NCI-H2171 treated with DMSO at 0.1 percent for 48 hours (cell line): ENCODE measurements at regions not wholly inside any gene's neighbourhood (a gene's known extent, or its start where the extent isn't known, plus 50 kb on each side); places are given as distances from the start of the nearest gene placed in this dataset.

ENCODE experiments used
- DNase-seq: peaks from one replicate; lab custom pipeline; 2025; lab: John Stamatoyannopoulos, UW

GRCh38 chr4:131046821-131047220, 1950.9 kb downstream of the C4orf33 start:
- DNase-seq = no peak

DNA sequence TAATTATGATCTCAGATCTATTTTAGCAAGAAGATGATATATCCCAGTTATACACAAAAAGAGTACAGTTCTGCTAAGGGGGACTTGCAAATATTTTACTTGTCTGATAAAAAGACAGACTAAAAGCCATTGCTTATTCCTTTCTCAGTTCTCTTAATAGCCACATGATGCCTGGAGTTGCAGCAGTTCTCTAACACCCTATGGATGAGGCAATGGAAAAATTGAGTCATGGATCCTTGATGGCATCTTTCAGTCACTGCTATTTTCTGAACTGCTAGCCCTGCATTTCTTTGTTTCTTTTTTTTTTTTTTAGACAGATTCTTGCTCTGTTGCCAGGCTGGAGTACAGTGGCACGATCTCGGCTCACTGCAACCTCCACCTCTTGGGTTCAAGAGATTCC, 1956.7 kb downstream of the C4orf33 start:
- DNase-seq = no peak

GRCh38 chr4:131054489-131055019, 1958.6 kb downstream of the C4orf33 start:
- no peak for DNase-seq

DNA sequence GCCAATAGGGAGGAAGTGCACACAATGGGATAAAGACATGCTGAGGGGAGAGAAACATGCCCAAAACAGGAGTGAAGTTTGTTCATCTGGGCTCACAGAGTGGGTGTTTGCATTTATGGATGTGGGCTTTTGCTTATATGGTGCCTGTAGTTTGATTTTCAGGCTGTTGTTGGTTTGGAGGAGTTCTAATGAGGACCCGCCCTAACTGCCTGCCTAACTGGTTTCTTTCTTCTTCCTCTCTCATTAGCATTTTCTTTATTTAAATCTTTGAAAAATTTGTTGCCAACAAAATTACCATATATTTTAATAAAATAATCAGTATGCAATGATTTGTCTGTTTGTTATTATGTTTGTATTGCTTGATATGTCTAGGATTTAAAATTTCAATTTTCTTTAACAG, 1965.8 kb downstream of the C4orf33 start:
- DNase-seq = no peak

DNA sequence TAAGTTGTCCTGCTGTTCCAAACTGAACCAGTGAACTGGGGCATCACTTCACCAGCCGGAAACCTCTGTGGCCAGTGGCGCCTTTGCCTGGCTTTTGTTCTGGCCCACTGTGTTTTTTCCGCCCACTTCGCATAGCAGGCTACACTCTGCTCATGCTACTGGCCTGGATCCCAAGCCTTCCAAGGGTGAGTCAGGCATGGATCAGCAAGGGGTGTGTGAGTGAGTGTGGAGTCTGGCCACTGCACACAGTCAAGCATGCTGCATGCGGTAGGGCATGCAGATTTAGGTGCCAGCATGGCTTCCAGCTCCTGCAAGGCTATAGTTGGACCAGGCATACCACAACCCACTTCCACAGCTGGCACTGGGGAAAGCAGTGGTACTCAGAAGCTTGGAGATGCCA, 1967.9 kb downstream of the C4orf33 start:
- no peak for DNase-seq

DNA sequence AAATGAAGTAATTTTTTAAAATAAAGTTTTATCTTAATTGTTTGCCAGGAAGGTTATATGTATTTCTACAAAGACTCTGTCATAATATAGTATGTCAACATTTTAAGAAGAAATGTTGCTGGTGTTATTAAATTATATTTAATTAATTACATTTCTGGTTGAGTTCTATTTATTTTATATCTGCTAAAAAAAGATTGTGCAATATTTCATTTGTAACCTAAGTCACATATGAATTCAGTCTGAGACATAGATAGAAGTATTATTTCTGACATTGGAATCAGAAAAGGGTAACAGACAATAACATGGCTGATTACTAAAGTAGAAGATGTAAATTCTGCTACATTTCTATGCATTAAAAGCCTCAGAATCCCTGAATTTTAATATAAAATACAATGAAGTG, 1985.1 kb downstream of the C4orf33 start:
- DNase-seq = no peak

DNA sequence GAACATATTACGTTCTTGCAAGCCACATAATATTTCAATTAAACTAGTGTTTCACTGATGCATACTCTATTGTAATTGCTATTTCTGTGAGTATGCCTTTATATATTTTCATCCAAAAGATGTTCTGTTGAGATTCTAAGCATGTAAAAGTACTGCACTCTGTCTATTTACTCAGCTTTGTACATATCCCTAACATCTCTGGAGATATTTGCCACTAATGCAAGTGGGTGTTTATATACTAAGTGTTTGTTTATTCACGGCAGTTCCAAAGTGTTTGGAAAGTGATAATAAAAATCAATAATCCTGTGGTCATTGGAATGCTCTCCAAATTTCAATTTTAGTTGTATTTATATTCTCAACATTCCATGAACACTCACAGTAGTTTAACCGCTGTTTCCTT, 1989.0 kb downstream of the C4orf33 start:
- no peak for DNase-seq

DNA sequence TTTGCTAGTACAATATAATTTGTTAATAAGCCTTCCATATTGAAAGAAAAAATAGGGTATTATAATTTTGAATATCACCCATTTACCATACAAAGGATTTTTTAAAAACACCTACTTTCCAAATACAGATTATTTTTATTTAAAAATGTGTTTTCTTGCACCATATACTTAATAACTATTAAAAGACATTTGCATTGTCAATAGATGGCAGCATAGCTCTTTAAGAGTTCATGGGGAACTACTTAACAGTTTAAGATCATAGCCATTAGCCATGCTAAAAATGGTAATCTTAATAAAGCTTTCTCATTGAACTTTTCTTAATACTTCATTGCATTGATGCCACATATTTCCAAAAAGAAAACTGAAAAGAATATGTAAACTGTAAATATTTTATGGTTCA, 1995.9 kb downstream of the C4orf33 start:
- DNase-seq = peak; percentile 54

DNA sequence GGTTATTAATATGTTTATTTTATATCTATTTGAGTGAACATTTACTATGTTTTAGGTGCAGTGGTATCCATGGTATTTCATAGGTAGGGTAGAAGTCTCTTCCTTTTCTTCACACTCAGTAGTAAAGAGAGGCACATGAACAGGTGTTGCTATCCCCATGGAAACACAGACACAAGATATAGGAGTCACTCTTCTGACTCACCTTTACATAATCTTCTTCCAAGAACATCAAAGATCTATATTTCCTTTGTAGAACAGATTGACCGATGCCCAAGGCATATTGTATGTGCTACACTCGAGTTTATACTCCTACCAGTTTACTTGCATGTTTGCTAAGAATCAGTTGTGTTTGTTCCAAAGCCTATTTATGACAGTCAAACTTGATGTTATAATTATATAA, 1997.4 kb downstream of the C4orf33 start:
- peak; percentile 57 for DNase-seq

- no peak for DNase-seq
These were observed 2003.0 kb downstream of the C4orf33 start for GRCh38 chr4:131098976-131099375.

- no peak for DNase-seq
These were observed 2017.3 kb downstream of the C4orf33 start for GRCh38 chr4:131113273-131113672.

GRCh38 chr4:131113704-131114103, 2017.8 kb downstream of the C4orf33 start:
- DNase-seq = no peak

GRCh38 chr4:131119661-131120060, 2023.7 kb downstream of the C4orf33 start:
- no peak for DNase-seq

- no peak for DNase-seq
These were observed 2011.9 kb upstream of the PCDH10 start for GRCh38 chr4:131137196-131137595.

- DNase-seq = no peak
These were observed 1989.8 kb upstream of the PCDH10 start for GRCh38 chr4:131159261-131159660.

DNA sequence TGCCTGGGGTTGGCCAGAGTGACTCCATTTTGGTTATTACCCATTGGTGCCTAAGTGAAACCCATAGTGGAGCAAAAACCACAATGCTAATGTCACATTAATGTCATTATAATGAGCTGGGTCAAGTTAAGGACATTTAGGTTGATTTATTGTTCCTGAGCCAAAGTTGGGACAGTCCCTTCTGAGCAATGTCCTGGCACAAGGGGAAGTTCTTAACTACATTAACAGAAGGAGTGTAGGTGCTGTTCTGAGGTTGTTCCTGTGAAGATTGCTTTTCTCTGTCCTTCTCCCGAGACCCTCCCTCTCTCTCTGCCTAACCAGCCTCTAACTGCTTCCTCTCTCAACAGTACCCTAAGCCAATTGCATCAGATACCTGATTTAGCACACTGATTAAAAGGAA, 1956.8 kb upstream of the PCDH10 start:
- DNase-seq = no peak

GRCh38 chr4:131207589-131207988, 1941.5 kb upstream of the PCDH10 start:
- no peak for DNase-seq

DNA sequence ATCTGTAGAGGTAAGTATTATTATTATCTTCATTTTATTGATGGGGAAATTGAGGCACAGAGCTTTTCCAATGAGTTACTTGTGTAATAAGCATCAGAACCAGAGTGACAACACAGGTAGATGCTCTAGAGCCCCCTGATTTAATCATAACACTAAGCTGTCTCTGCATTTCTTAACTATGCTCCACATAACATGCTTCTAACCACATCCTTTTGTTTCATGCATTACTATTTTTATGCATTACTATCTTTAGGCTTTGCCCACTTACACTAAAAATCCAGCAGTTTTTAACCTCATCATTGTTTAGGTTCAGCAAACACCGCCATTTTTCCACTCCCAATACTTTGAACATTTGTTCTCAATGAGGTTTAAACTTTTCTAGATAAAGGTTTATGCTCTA, 1900.8 kb upstream of the PCDH10 start:
- no peak for DNase-seq

GRCh38 chr4:131251321-131251720, 1897.8 kb upstream of the PCDH10 start:
- DNase-seq = no peak

- no peak for DNase-seq
These were observed 1891.9 kb upstream of the PCDH10 start for GRCh38 chr4:131257241-131257640.

DNA sequence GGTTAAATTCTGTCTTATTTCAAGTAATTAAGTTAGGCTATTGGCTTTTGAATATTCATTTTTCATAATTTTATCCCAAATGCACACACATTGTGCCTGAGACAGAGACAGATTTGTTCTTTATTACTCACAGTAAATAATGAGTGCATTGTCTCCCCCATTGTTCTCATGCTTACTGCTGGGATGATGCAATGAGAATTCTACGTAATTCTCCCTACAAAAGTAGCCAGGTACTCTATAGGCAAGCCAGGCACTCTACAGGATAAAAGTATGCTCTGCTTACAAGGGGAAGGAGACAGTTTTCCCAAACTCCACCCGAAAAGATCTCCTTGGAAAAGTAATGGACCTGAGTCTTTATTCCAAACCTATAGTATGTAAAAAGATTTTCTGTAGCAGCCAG, 1890.7 kb upstream of the PCDH10 start:
- no peak for DNase-seq

GRCh38 chr4:131288441-131288840, 1860.7 kb upstream of the PCDH10 start:
- DNase-seq = no peak

GRCh38 chr4:131296192-131296591, 1852.9 kb upstream of the PCDH10 start:
- no peak for DNase-seq

- no peak for DNase-seq
These were observed 1847.0 kb upstream of the PCDH10 start for GRCh38 chr4:131302108-131302507.

DNA sequence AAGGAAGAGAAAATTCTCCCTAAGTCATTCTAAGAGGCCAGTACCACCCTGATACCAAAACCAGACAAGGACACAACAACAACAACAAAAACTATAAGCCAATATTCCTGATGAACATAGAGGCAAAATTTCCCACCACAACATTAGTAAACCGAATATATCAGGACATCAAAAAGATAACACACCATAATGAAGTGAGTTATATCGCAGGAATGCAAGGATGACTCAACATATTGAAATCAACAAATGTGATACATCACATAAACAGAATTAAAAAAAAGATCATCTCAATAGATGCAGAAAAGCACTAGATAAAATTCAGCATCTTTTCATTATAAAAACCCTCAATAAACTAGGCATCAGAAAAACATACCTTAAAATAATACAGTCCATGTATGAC, 1844.4 kb upstream of the PCDH10 start:
- DNase-seq = no peak
